ENCODE measurements at regions not wholly inside any gene's neighbourhood (a gene's known extent, or its start where the extent isn't known, plus 50 kb on each side); places are given as distances from the start of the nearest gene placed in this dataset.
A peak's percentile ranks its signal among the peaks of the same experiment; 100 is the strongest.

GRCh38 chr2:196233805-196234475, 62.6 kb upstream of the STK17B start:
- no peak for TF ChIP-seq CTCF (conservative IDR thresholded peaks at IDR 0.05)
- H3K27ac ChIP-seq: peak overlapping the region; percentile 93

- H3K27ac ChIP-seq: peak overlapping the region; percentile 93; the same call in 1 of the 2 replicates
- no peak for TF ChIP-seq CTCF (conservative IDR thresholded peaks at IDR 0.05)
Observed at GRCh38 chr2:196234672-196235071, 63.3 kb upstream of the STK17B start.

GRCh38 chr2:196238836-196239380, 67.5 kb upstream of the STK17B start:
- no peak for TF ChIP-seq CTCF (conservative IDR thresholded peaks at IDR 0.05)
- H3K27ac ChIP-seq: no peak overlapping the region

GRCh38 chr2:196239622-196240587, 68.5 kb upstream of the STK17B start:
- no peak for TF ChIP-seq CTCF (conservative IDR thresholded peaks at IDR 0.05)
- H3K27ac ChIP-seq: no peak overlapping the region

GRCh38 chr2:196241175-196241574, 69.8 kb upstream of the STK17B start:
- no peak for TF ChIP-seq CTCF (conservative IDR thresholded peaks at IDR 0.05)

GRCh38 chr2:196242131-196242620, 70.8 kb upstream of the STK17B start:
- no peak overlapping the region for H3K27ac ChIP-seq
- no peak for TF ChIP-seq CTCF (conservative IDR thresholded peaks at IDR 0.05)

More at GRCh38 chr2:196241175-196241574, 69.8 kb upstream of the STK17B start:
- H3K27ac ChIP-seq: no peak overlapping the region

GRCh38 chr2:196244516-196244915, 73.1 kb upstream of the STK17B start:
- TF ChIP-seq CTCF (conservative IDR thresholded peaks at IDR 0.05): no peak

More at GRCh38 chr2:196244516-196244915, 73.1 kb upstream of the STK17B start:
- H3K27ac ChIP-seq: no peak overlapping the region

Data from VCaP (cell line).